AG04449 (cell line): ENCODE measurements at regions not wholly inside any gene's neighbourhood (a gene's known extent, or its start where the extent isn't known, plus 50 kb on each side); places are given as distances from the start of the nearest gene placed in this dataset.

ENCODE experiments used
- CTCF ChIA-PET: fragments of 350-600 bp; formaldehyde crosslinking; extraction: SDS; loops from one replicate; lab custom pipeline; 2021; ENCODE audit warnings: antibody characterized with exemption; lab: Yijun Ruan, JAX
- POLR2A ChIA-PET: fragments of 400-600, 350-600 bp; formaldehyde crosslinking; extraction: SDS; loops from one replicate; lab custom pipeline; 2020; ENCODE audit warnings: antibody characterized with exemption, inconsistent platforms; lab: Yijun Ruan, JAX
- DNase-seq: peaks from one replicate; pipeline ENCODE4 v3.0.0-alpha.2; 2010; ENCODE audit warnings: low read depth, low spot score
- H3K4me3 ChIP-seq: 2 replicates; pipeline ENCODE4 v1.5.1; 2011; ENCODE audit warnings: low read depth, mild to moderate bottlenecking, control low read depth, low read length
- CTCF ChIP-seq: IDR thresholded peaks from one replicate; pipeline ENCODE4 v1.5.1; 2011; ENCODE audit warnings: mild to moderate bottlenecking, moderate library complexity, low read length, control low read depth, inconsistent platforms; ENCODE audit not compliant: insufficient read depth; ENCODE audit errors: missing control alignments

GRCh38 chr12:124236625-124237031, 58.3 kb upstream of the RFLNA start:
- ChIA-PET POLR2A (interaction anchor here (1.2 to 1.6 kb wide), 2 partner anchors 63 to 206 kb away, joined by 3 to 6 read pairs; no protein-coding TSS in a partner anchor), CTCF (no interaction called here)

GRCh38 chr12:124238886-124239285, 56.0 kb upstream of the RFLNA start:
- TF ChIP-seq CTCF, result no peak
- ChIA-PET POLR2A (no interaction called here), CTCF (no interaction called here)
- H3K4me3 ChIP-seq, result no peak overlapping the region
- DNase-seq, result no peak

More at GRCh38 chr12:124236625-124237031, 58.3 kb upstream of the RFLNA start:
- TF ChIP-seq CTCF, result no peak
- H3K4me3 ChIP-seq, result no peak overlapping the region
- DNase-seq, result peak; percentile 45

- POLR2A ChIA-PET, result no interaction called here
- DNase-seq, result no peak
- TF ChIP-seq CTCF, result no peak
- CTCF ChIA-PET, result no interaction called here
- no peak overlapping the region for H3K4me3 ChIP-seq
Observed at GRCh38 chr12:124240493-124240892, 54.4 kb upstream of the RFLNA start.

GRCh38 chr12:124241776-124242528, 52.9 kb upstream of the RFLNA start:
- POLR2A ChIA-PET, result interaction anchor here (0.5 kb wide), 1 partner anchor 37 kb away, joined by 3 read pairs; no protein-coding TSS in a partner anchor
- DNase-seq, result no peak
- H3K4me3 ChIP-seq, result no peak overlapping the region
- no peak for TF ChIP-seq CTCF
- CTCF ChIA-PET, result no interaction called here

- no peak for DNase-seq
- ChIA-PET POLR2A (interaction anchor here (0.5 kb wide), 1 partner anchor 36 kb away, joined by 3 read pairs; no protein-coding TSS in a partner anchor), CTCF (no interaction called here)
- H3K4me3 ChIP-seq, result no peak overlapping the region
- TF ChIP-seq CTCF, result no peak
Observed at GRCh38 chr12:124242529-124243065, 52.3 kb upstream of the RFLNA start.

GRCh38 chr12:124243936-124244335, 51.0 kb upstream of the RFLNA start:
- TF ChIP-seq CTCF, result no peak
- ChIA-PET CTCF (no interaction called here), POLR2A (no interaction called here)
- no peak overlapping the region for H3K4me3 ChIP-seq
- DNase-seq, result no peak
